ENCODE measurements at regions not wholly inside any gene's neighbourhood (a gene's known extent, or its start where the extent isn't known, plus 50 kb on each side); places are given as distances from the start of the nearest gene placed in this dataset.

GRCh38 chr1:8112611-8113261, 86.6 kb upstream of the ERRFI1 start:
- Histone ChIP-seq H3K23ac (ENCODE audit: low read depth, low read length) (no peak overlapping the region), H3K4me2 (ENCODE audit: low read depth, low read length) (no peak overlapping the region), H3K14ac (replicated peaks; ENCODE audit: low read depth, low read length) (0 out of 2 replicates have a peak overlapping the region, but pooled peaks have one; percentile 19), H2BK15ac (ENCODE audit: low read depth, low read length) (no peak overlapping the region), H2BK120ac (ENCODE audit: low read depth, low read length) (no peak overlapping the region), H3K9me3 (ENCODE audit: control insufficient read depth, insufficient read depth, low read length) (peaks cover 5% of the 10 kb centered on the region; the same call in 1 of the 2 replicates), H3K27ac (ENCODE audit: insufficient read depth, low read length) (no peak overlapping the region), H2AFZ (replicated peaks; ENCODE audit: low read length, poor library complexity) (no peak overlapping the region), H3K4ac (ENCODE audit: low read depth, low read length) (no peak overlapping the region), H4K8ac (ENCODE audit: low read depth in 2 of 2, low read length in 2 of 2) (no peak overlapping the region; a peak in 1 of 4 replicates), H4K5ac (ENCODE audit: low read depth, low read length) (no peak overlapping the region), H3K79me1 (ENCODE audit: low read depth in 1 of 2, low read length in 2 of 2) (no peaks in the 10 kb centered on the region), H3K4me1 (ENCODE audit: control insufficient read depth, insufficient read depth, low read length) (peaks cover 14% of the 10 kb centered on the region), H3K18ac (ENCODE audit: low read depth, low read length) (no peak overlapping the region), H4K20me1 (ENCODE audit: insufficient read depth, low read length) (no peaks in the 10 kb centered on the region), H3K9ac (ENCODE audit: low read depth, low read length) (no peak overlapping the region), H2BK5ac (ENCODE audit: low read depth, low read length, poor library complexity, severe bottlenecking) (no peak overlapping the region), H3K27me3 (ENCODE audit: control insufficient read depth, insufficient read depth, low read length) (no peaks in the 10 kb centered on the region), H3K9me1 (ENCODE audit: insufficient read depth, low read length) (peaks cover 14% of the 10 kb centered on the region), H2BK20ac (ENCODE audit: low read depth, low read length) (no peak overlapping the region), H2AK5ac (ENCODE audit: low read depth, low read length) (peak overlapping the region; percentile 84; the same call in 1 of the 2 replicates), H3K4me3 (ENCODE audit: insufficient read depth, low read depth, low read length) (no peak overlapping the region), H4K91ac (ENCODE audit: insufficient read depth, low read depth, low read length) (no peak overlapping the region), H2AK9ac (replicated peaks; ENCODE audit: low read depth, low read length, poor library complexity) (no peak overlapping the region), H3K56ac (ENCODE audit: extremely low read depth, insufficient read depth, low read length) (no peak overlapping the region), H3K36me3 (ENCODE audit: control insufficient read depth, insufficient read depth, low read length) (no peaks in the 10 kb centered on the region)
- intact Hi-C loops (cut with micrococcal nuclease), result no loop called here
- TF ChIP-seq CEBPB (IDR thresholded peaks at IDR 0.05; ENCODE audit: low read depth, low read length), result peak; percentile 12; the same call in 1 of the 2 replicates
- TF ChIP-seq BHLHE40 (IDR thresholded peaks at IDR 0.05; ENCODE audit: low read depth, low read length), result no peak
- dilution Hi-C loops (cut with HindIII; ENCODE audit: low sequenced_read_pairs, unreplicated experiment), result no loop called here
- WGBS, 2 experiments (ENCODE audit: extremely low coverage in 2 of 2, insufficient read length in 1 of 2), result no CpG with 5 or more reads among the region's 11 CpGs
- in situ Hi-C loops (cut with MboI; ENCODE audit: low sequenced_read_pairs), result no loop called here
- no TSS peak for BruUV-seq (replicated peaks)
- ATAC-seq (ENCODE audit: low read depth), result no peak
- ChIA-PET POLR2A (ENCODE audit: unreplicated experiment) (interaction anchor here (0.5 kb wide), 1 partner anchor 29 kb away, joined by 8 read pairs; no protein-coding TSS in a partner anchor), CTCF (no interaction called here)
- DNase-seq, result no peak
